NOMO-1 treated with DMSO at 0.1 percent for 48 hours (cell line): ENCODE measurements at regions not wholly inside any gene's neighbourhood (a gene's known extent, or its start where the extent isn't known, plus 50 kb on each side); places are given as distances from the start of the nearest gene placed in this dataset.
"Not testable (repeated sequence)": the region's sequence is repeated elsewhere in the genome, so short reads cannot be mapped to it uniquely, and the experiment has no call there.

ENCODE experiments used
- DNase-seq: peaks from one replicate; lab custom pipeline; 2025; ENCODE audit not compliant: unreplicated experiment; lab: John Stamatoyannopoulos, UW

DNA sequence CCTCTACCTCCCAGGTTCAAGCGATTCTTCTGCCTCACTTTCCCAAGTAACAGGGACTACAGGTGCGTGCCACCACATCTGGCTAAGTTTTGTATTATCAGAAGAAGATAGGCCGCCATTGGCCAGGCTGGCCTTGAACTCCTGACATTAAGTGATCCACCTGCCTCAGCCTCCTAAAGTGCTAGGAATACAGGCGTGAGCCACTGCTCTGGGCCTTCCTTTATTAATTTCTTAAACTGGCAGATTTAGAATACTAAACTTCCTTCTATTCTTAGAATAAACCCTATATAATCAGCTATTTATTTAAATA is 86.6 kb downstream of the HFE start:
- no peak for DNase-seq

DNA sequence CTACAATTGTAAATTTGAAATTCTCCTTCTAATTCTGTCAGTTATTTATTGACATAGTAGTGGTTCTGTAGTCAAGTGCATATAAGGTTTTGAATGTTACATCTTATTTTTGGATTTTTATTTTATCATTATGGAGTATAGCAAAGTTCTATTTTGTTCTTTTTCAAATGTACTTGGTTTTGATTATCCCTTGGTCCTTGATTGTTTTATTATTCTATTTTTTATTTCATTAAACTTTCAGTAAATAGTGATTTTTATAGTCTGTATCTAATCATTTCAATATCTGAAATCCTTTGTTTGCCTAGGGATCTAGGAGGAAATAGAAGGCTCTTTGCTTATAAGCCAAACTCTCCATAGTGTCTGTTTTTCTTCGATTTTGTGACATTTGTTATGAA is 87.8 kb downstream of the HFE start:
- no peak for DNase-seq

DNA sequence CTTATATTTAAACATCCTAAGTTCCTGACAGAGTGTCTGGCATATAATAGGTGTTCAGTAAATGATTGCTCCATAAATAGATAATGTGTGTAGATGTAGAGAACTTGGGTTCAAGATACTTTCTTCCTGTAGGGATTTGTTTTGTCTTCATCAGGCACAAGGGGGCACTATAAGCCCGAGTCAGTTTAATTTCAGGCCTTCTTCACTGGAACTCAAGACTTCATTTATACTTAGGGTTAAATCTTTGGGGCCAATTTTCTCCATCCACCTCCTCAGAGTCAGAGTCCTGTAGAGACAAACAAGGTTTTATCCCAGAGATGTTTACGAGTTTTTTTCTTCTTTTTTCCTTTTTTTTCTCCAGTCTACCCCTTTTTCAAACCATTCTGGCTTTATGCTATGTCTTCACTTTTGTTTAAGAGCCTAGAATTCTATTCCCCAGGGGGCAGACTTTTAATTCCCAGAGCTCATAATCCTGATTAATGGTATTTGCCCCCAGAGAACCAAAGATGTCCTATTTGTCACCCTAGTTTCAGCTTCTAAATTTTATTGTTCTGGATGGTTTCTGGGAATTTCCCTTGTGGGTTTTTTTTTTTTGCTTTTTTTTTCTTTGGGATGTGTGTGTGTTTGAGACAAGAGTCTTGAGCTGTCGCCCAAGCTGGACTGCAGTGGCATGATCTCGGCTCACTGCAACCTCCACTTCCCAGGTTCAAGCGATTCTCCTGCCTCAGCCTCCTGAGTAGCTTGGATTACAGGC is 88.4 kb downstream of the HFE start:
- peak; percentile 67 for DNase-seq

DNA sequence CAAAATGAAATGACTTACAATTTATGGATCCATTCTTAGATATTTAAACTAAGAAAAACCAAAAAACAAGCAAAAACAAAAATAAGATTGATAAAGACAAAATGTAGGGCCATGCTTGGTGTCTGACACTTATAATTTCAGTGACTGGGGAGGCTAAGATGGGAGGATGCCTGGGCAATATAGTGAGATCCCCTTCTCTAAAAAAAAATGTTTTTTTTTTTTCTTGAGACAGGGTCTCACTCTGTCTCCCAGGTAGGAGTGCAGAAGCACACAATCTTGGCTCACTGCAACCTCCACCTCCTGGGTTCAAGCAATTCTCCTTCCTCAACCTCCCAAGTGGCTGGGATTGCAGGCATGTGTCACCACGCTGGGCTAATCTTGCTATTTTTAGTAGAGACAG is 92.4 kb downstream of the HFE start:
- no peak for DNase-seq

DNA sequence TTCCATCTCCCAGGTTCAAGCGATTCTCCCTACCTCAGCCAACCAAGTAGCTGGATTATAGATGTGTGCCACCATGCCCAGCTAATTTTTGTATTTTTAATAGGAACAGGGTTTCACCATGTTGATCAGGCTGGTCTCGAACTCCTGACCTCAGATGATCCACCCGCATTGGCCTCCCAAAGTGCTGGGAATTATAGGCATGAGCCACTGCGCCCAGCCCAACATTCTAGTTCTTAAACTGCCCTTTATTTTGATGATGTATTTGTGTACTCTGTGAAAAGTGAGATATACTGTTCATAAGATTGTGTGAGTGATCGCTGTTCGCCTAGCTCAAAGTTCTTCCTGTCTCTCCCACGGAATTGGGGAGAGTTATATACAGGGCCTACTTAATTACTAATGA is 93.1 kb downstream of the HFE start:
- DNase-seq, result no peak

DNA sequence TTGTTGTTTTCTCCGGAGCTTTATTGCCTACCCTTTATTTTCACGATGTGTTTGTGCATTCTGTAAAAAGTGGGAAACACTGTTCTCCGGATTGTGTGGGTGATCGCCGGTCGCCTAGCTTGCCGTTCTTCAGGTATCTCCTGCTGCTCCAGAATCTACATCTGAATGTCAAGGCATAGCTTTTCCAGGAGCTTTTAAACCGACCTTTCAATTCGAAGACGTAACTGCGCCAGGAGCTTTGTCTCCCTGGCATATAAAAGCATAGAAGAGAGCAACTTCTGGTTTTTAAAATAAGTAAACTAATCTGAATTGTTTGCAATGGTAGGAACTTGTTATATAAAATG is 96.0 kb downstream of the HFE start:
- DNase-seq, result no peak

DNA sequence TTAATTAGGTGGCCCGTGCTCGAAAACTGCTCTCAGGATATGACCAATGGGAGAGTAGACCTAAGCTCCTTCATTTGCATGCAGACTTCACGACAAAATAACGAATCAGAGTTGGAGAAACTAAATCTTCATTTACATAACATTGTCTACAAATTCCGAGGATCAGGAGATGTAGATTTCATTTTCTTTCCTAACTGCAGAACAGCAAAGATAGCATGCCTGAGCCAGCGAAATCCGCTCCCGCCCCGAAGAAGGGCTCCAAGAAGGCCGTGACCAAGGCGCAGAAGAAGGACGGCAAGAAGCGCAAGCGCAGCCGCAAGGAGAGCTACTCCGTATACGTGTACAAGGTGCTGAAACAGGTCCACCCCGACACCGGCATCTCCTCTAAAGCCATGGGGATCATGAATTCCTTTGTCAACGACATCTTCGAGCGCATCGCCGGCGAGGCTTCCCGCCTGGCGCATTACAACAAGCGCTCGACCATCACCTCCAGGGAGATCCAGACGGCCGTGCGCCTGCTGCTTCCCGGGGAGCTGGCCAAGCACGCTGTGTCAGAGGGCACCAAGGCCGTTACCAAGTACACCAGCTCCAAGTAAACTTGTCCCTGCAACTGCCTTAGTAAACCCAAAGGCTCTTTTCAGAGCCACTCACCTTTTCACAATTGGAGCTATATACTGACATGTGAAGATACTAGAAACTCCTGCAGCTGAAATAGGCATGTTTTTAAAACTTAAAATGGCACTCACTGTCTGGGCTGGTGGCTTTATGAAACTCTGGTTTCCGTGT is 96.5 kb downstream of the HFE start:
- peak; percentile 66 for DNase-seq

DNA sequence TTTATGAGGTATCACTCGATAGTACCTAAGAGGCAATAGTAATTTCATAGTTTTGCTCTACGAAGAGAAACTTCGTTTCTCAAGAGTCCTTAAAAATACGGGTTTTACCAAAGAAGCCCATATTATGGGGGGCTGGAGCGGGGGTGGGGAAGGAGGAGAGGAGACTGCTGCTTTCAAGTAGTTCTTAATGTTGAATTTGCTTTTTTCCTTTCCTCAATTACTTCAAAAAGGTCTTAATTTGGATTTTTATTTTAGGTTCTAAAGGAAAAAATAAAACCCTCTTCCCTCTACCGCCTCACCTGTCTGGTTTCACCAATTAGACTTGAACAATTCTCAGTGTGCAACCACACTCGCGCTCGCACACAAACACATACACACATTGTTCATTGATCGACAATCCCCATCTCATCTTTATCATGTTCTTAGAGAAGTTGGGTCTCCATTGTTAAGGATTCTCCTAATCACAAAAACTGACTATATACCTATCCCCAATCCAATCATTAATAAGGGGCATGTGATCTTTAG is 97.2 kb downstream of the HFE start:
- no peak for DNase-seq

DNA sequence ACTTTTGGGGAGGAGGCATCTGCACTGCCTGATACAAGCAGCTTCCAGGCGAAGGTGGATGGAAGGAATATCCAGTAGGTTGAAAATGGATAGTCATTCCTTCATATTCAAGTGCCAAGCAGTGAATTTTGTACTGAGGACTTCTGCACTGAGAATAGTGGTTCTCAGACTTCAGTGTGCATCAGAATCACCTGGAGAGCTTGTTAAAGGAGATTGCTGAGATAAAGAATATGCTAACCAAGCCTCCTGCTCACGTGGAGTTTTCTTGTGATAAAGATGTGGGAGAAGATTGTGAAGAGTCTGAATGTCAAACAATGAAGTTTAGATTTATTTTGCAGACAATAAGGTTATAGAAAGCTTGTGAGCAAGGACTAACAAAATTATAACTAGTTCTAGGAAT is 97.8 kb downstream of the HFE start:
- DNase-seq, result no peak

DNA sequence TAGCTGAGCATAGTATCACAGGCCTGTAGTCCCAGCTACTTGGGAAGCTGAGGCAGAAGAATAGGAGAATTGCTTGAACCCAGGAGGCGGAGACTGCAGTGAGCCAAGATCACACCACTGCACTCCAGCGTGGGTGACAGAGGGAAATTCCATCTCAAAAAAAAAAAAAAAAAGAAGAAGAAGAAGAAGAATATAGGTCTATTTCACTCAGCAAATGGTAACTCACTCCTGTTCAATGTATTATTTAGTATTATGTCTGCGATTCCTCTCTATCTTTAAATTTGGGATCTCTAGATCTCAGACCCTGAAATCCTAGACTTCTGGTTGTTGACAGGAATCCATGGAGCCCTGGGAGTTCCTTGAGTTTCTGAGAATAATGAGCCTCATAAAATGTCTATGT is 98.6 kb downstream of the HFE start:
- no peak for DNase-seq

DNA sequence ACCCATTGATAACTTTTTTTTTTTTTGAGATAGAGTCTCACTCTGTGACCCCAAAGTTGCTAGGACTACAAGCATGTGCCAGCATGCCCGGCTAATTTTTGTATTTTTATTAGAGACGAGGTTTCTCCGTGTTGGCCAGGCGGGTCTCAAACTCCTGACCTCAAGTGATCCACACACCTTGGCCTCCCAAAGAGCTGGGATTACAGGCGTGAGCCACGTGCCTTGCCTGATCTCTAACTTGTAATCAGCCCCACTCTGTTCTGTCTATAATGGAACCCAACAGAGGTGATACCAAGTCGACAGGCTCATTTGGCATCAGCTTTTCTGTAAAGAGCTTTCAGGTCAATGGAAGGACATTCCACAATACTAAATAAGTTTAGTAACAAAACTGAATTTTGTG is 99.4 kb downstream of the HFE start:
- DNase-seq, result no peak

DNA sequence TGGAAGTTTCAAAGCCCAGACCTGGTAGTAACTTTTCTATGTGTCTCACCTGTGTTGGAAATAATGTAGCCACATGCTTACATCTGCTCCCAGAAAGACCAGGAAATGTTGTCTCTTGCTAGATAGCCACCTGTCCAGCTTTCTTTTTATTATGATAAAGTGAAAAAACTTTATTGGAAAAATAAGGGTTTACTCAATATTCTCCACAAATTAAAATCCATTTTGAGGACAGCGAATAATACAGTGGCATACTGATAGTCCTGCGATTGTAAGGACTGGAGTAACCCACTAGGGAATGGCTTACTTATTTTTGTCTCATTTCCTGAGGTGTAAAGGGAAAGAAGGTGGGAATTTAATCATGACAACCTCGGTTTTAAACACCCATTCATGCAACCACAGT is 100.1 kb downstream of the HFE start:
- no peak for DNase-seq

DNA sequence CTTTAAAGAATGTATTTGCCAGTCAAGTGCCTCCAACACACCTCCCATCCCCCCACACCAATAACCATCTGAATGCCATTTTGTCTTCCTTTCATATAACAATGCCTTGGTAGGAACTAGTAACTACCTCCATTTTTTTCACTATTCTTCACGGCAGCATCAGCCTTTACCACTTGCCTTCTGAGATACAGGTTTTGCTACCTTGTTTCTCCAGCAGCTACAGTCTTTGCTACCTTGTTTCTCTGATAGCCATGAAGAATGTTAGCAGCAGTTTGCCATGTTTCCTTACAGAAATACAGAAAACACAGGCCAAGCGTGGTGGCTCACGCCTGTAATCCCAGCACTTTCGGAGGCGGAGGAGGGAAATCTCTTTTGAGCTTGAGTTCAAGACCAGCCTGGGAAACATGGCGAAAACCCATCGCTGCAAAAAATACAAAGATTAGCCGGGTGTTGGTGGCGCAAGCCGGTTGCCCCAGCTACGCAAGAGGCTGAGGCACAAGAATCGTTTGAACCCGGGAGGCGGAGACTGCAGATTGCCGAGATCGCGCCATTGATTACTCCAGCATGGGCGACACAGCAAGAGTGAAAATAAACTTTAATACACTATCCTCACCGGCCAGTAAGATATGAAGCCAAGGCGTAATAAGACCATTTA is 100.9 kb downstream of the HFE start:
- DNase-seq, result peak; percentile 72

DNA sequence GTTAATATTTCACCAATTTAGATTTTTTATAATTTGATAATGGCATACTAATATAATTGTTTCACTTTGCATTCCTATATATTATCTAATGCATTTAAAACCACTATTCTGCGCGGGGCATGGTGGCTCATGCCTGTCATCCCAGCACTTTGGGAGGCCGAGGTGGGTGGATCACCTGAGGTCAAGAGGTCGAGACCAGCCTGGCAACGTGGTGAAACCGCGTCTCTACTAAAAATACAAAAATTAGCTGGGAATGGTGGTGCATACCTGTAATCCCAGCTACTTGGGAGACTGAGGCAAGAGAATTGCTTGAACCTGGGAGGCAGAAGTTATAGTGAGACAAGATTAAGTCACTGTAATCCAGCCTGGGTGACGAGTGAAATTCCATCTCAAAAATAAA is 104.3 kb downstream of the HFE start:
- not testable (repeated sequence) for DNase-seq

DNA sequence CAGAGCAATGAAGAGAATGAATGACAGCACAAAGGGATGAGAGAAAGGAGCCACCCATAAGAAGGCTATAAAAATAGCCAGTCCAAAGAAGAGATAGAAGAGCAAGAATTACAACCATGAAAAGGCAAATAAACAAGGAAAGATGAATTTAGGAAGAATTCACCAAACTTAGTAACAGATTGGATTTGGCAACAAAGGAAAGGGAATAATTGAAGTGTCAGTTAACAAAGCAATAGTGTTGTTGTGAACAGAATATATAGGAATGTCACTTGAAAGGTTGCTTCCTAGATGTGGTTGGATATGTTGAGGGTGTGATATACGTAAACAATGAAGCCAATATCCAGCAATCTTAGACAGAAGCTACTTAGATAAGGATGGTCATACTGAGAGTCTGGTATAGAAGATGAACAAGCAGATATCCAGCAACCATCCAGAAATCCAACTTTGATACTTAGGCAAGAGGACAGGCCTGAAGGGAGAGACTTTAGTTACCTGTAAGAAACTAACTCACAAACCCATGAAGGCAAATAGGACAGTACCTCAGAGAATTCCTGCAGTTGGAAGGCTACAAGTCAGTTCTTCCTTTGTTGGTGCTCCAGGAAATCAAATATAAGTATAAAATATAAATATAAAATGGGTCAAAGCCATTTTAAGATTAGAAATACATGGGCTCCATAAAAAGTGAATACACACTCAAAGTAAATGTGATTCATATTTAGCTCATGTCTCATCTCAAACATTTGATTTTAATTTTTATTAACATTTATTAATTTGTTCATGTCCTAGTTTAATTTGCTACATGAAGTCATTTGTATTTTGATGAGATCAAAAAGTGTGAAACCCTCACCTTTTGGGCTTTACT is 106.5 kb downstream of the HFE start:
- no peak for DNase-seq

DNA sequence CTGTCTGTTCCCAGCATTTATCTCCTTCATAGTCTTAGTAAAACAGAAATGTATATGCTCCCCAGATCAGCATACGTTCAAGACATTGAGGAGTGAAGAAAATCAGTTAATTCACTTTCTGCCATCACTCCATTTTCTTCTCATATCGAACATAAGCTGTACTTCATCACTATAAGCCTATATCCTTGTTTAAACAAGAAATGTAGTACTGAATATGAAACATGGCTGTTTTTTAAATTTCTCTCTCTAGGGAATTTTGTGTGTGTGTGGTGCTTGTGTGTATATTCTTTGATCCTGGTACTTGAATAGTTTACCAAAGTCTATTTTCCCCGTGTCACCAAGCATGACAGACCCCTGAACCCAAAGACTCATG is 107.1 kb downstream of the HFE start:
- DNase-seq, result no peak

DNA sequence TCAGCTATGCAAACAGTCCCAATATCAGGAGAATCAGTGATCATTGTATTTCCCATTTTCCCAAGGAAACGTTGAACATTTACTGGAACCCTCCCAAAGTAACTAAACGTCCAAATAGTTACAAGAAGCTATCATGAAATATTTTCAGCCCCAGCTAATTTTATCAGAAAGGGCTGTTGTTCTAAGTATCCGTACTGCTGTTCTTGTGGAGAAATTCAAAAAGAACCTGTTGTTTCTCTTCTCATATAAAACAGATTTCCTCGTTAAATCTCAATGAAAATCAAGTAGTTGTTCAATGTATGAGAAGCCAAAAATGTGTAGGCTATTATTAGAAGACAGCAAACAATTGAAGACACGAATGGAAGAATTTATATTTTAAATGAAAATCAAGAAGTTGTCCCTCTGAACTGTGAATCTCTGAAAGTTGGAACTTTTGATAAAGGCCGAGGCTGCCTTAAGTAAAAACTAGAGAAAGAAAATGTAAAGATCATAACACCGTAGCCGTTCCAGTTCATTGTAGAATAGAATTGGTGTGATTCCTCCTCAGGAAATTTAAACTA is 107.7 kb downstream of the HFE start:
- DNase-seq, result no peak

DNA sequence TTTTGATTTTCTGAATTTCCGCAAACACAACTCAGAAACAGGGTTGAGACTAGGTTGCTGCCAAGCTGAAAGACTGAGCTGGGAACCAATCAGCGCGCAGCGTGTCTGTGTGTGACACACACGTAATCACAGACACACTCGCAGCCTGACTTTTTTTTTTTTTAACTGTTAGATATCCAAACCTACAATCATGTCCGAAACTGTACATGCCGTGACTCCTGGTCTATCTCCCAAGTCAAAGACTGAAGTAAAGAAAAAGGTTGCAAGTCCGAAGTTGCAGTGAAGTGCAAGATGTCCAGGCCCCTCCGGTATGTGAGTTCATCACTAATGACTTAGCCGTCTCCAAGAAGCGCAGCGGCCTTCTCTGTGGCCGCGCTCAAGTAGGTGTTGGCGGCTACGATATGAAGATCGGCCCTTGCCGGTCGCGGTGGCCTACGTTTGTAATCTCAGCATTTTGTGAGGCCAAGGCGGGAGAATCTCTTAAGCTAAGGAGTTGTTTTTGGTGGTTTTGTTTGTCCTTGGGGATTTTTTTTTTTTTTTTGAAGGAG is 108.2 kb downstream of the HFE start:
- peak; percentile 89 for DNase-seq

DNA sequence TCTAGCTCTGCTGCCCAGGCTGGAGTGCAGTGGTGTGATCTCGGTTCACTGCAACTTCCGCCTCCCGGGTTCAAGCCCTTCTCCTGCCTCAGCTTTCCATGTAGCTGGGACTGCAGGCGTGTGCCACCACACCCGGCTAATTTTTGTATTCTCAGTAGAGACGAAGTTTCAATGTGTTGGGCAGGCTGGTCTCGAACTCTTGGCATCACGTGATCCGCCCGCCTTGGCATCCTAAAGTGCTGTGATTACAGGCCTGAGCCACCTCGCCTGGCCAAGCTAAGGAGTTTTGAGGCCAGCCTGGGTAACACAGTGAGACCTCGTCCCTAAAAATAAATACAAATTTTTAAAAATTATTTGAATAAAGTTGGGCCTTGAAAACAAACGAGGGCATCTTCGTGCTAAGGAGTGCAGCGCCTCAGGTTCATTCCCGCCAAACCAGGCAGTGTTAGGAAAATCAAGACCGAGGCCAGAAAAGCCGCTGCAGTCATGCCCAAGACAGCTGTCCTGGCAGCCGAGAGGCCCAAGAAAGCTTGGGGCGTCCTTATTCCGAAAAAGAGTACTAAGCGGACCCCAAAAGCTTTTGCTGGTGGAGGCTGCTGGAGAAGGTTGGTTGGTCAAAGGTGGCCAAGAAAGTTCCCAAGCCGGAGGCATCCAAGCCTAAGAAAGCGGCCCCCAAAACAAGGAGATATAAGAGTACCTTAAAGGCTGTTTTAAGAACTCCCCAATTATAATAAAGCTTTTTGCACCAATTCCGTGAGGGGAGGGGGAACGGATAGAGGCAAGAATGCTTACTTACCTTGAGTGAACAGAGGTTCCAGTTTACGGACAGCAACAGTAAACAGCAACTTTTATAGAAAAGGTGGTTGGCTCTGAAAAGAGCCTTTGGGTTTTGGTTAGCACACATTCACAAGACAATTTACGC is 109.0 kb downstream of the HFE start:
- peak; percentile 56 for DNase-seq
